GM19240 (cell line): ENCODE measurements at regions not wholly inside any gene's neighbourhood (a gene's known extent, or its start where the extent isn't known, plus 50 kb on each side); places are given as distances from the start of the nearest gene placed in this dataset.
"Not testable (repeated sequence)": the region's sequence is repeated elsewhere in the genome, so short reads cannot be mapped to it uniquely, and the experiment has no call there.

ENCODE experiments used
- DNase-seq: peaks from one replicate; pipeline ENCODE4 v3.0.0; 2011; ENCODE audit warnings: low spot score; ENCODE audit not compliant: insufficient read length

- DNase-seq = no peak
Measured at GRCh38 chr5:109630093-109630492, 59.6 kb upstream of the MAN2A1 start.

DNA sequence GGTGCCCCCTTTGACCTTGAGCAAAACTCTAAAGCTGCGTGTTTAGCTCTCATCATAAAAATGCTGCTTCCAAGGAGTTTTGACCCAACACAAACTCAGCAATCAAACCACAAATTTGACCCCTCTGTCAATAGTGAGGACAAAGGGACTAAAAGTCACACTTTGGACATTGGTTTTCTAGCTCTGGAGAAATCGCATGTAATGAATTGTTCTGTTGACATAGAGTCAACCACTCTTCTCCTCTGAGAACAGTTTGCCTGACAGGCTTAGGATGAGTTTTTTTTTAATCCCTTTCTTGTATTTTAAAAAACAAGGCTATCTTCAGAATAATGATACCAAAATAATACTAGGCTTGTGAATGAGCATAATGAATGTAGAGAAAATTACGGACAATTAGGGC is 61.1 kb upstream of the MAN2A1 start:
- no peak for DNase-seq

- not testable (repeated sequence) for DNase-seq
Measured at GRCh38 chr5:109621266-109621665, 68.5 kb upstream of the MAN2A1 start.

GRCh38 chr5:109620651-109621050 is 69.1 kb upstream of the MAN2A1 start:
- DNase-seq = no peak

GRCh38 chr5:109619606-109620005 is 70.1 kb upstream of the MAN2A1 start:
- DNase-seq = no peak

GRCh38 chr5:109619021-109619460 is 70.7 kb upstream of the MAN2A1 start:
- no peak for DNase-seq

GRCh38 chr5:109614981-109615380 is 74.7 kb upstream of the MAN2A1 start:
- DNase-seq = no peak

DNA sequence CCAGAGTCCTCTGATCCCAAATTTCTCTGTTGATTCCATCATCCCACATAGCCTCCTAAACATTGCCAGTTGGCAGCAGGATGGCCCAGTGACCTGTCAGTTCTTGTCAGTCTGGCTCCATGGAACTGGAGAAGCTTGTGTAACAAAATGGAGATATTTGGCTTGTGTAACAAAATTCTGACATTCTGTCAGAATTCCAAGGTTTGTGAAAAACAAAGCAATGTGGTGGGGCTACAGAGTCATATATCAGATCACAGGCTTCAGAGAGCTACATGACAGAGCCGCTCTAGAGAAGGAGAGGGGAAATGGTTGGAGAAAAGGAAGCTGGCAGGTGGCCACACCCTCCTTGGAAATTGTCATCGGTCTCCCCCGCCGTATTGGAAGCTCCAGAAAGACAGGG is 75.4 kb upstream of the MAN2A1 start:
- no peak for DNase-seq

DNA sequence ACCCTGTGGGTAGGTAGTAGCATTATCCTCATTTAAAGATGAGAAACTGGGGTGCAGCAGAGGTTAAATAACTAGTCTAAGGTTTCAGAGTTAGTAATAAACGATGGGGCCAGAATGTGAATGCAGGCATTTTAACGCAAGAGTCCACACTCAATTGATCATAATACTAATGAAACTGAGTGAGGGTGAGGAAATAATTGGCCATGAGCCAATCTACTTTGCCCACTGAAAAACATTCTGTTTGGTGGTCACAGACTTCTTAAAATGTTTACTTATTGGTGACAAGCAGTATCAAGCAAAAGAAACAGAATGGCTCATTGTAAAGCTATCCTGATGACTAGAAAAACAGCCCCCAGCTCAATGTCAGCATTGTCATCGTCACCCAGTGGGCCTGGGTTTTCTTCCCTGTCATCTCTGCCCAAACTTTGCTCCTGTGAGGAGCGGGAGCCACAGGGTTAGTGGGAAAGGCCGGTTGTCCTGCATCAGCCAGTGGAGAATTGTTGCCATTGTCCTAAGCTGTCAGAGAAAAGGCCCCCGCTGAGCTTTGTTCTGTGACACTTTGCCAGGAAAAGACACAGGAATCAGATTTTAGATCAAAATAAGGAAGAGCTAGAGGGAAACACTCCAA is 77.3 kb upstream of the MAN2A1 start:
- DNase-seq = no peak

DNA sequence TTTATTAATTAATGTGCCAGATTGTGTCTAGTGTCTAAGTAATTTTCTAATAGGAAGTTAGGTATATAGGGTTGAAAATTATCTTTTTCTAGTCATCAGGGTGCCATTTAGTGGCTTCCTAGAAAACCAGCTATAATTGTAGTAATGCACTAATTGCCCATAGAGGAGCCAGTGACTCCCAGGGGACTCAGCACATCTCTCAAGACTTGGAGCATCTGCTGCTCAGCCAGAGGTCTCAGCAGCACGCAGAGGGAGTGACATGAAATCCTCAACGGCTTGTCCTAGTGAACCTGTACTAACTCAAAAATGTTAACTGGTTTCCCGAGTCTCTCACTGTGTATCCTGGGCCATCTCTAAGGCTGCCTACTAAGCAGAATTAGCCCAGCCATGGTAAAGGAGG is 78.2 kb upstream of the MAN2A1 start:
- DNase-seq = no peak

DNA sequence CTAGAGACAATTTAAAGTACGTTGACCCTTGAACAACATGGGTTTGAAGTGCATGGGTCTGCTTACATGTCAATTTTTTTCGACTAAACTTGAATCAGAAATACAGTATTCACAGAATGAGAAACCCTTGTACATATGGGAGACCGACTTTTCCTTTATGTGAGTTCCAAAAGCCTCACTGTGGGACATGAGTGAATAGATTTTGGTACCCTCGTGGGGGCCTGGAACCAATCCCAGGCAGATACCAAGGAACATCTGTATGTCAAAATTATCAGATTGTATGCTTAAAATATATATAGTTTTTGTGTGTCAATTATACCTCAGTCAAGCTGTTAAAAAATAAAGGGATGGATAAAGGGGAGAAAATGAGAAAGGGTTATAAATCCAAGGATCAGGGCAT is 78.7 kb upstream of the MAN2A1 start:
- DNase-seq = no peak

DNA sequence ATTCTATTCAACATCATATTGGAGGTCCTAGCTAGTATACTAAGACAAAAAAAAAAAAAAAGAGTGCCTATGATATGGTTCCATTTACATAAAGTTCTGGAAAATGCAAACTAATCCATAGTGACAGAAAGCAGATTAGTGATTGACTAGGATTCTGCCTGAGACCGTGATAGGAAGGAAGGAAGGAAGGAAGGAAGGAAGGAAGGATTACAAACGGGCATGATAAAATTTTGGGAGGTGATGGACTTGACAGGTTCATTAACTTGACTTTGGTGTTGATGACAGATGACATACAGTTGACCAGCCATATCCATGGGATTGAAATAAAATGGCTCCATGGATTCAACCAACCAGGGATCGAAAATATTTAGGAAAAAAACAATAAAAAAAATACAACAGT is 79.1 kb upstream of the MAN2A1 start:
- DNase-seq = no peak

- no peak for DNase-seq
Measured at GRCh38 chr5:109605207-109605730, 84.5 kb upstream of the MAN2A1 start.

GRCh38 chr5:109604758-109605157 is 85.0 kb upstream of the MAN2A1 start:
- no peak for DNase-seq

- no peak for DNase-seq
Measured at GRCh38 chr5:109601736-109602135, 88.0 kb upstream of the MAN2A1 start.

DNA sequence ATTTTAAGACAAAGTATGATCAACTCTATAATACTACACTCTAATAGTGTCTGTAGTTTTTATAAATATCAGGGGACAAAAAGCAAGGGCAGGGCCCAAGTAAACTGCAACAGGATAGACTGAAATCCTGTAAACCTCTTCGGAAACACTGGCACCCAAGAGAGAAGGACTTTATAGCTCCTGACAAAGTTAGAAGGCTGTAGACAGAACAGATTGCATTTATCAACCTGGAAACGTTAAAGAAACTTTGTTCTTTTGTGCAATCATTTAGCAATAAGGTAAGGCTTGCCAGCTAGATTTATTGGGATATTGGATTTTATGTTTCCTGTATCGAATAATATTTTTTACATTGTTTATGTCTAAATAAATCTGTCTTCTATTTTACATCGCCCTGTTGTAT is 91.8 kb upstream of the MAN2A1 start:
- no peak for DNase-seq

- no peak for DNase-seq
Measured at GRCh38 chr5:109594217-109594616, 95.5 kb upstream of the MAN2A1 start.

GRCh38 chr5:109590799-109591198 is 98.9 kb upstream of the MAN2A1 start:
- DNase-seq = no peak

DNA sequence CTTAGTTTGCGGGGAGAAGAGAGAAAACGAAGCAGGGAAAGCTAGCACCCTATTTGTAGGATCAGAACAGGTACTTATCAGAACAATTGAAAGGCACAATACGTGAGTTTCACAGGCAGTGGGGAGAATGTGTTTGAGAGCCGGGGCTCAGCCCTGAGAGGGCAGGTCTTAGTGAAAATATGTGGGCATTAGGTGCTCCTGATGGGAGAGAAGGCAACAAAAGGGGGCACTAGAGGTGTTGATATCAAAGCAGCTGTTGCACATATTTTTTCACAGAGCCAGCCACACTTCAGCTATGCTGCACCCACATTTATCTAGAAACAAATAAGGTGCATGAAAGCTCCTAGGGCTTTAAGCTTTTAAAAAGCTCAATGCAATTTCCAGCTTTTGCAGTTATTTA is 99.7 kb upstream of the MAN2A1 start:
- DNase-seq = no peak

DNA sequence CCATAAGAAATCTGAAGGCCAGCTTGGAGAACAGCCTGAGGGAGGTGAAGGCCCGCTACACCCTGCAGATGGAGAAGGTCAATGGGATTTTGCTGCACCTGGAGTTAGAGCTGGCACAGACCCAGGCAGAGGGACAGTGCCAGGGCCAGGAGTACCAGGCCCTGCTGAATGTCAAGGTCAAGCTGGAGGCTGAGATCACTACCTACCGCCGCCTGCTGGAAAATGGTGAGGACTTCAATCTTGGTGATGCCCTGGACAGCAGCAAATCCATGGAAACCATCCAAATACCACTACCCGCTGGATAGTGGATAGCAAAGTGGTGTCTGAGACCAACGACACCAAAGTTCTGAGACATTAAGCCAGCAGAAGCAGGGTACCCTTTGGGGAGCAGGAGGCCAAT is 100.5 kb upstream of the MAN2A1 start:
- no peak for DNase-seq

- no peak for DNase-seq
Measured at GRCh38 chr5:109588281-109589035, 101.3 kb upstream of the MAN2A1 start.

- no peak for DNase-seq
Measured at GRCh38 chr5:109584986-109585599, 104.6 kb upstream of the MAN2A1 start.

GRCh38 chr5:109580225-109580624 is 109.5 kb upstream of the MAN2A1 start:
- no peak for DNase-seq
